IMR-90 (cell line): ENCODE measurements at regions not wholly inside any gene's neighbourhood (a gene's known extent, or its start where the extent isn't known, plus 50 kb on each side); places are given as distances from the start of the nearest gene placed in this dataset.
A peak's percentile ranks its signal among the peaks of the same experiment; 100 is the strongest.

ENCODE experiments used
- ATAC-seq: fragments of 200-7000 bp; cut with Tn5 transposase; 2 replicates; pipeline ENCODE4 v1.9.1; 2020; ENCODE audit warnings: low read depth, mild to moderate bottlenecking, moderate library complexity
- BruUV-seq: library from RNA; stranded (reverse); fragments of 400-500 nt; replicated peaks from 2 replicates; lab custom pipeline; 2021; lab: Mats Ljungman, UMichigan
- CTCF ChIA-PET: fragments of 300-600 bp; formaldehyde crosslinking; extraction: SDS; loops from one replicate; lab custom pipeline; 2021; ENCODE audit warnings: antibody characterized with exemption; lab: Yijun Ruan, JAX
- POLR2A ChIA-PET: fragments of 300-600 bp; sonication (Branson Sonifier 250); formaldehyde crosslinking; loops from one replicate; lab custom pipeline; 2022; ENCODE audit warnings: antibody characterized with exemption; ENCODE audit not compliant: unreplicated experiment; lab: Charles Lee
- DNase-seq: peaks from one replicate; pipeline ENCODE4 v3.0.0; 2013
- H2AFZ ChIP-seq: replicated peaks from 2 replicates; pipeline ENCODE3; 2013; ENCODE audit warnings: low read length, mild to moderate bottlenecking; ENCODE audit not compliant: poor library complexity
- H2AK5ac ChIP-seq: 2 replicates; pipeline ENCODE4 v1.6.1; 2013; ENCODE audit warnings: low read depth, low read length, inconsistent platforms
- H2AK9ac ChIP-seq: replicated peaks from 2 replicates; pipeline ENCODE3; 2013; ENCODE audit warnings: mild to moderate bottlenecking, low read depth, low read length, moderate library complexity; ENCODE audit not compliant: poor library complexity
- H2BK120ac ChIP-seq: 2 replicates; pipeline ENCODE4 v1.6.1; 2013; ENCODE audit warnings: low read depth, low read length, inconsistent platforms
- H2BK15ac ChIP-seq: 3 replicates; pipeline ENCODE4 v1.6.1; 2013; ENCODE audit warnings: low read depth, low read length, inconsistent platforms
- H2BK20ac ChIP-seq: 2 replicates; pipeline ENCODE4 v1.6.1; 2013; ENCODE audit warnings: low read depth, mild to moderate bottlenecking, inconsistent platforms, low read length, moderate library complexity
- H2BK5ac ChIP-seq: 2 replicates; pipeline ENCODE4 v1.6.1; 2013; ENCODE audit warnings: mild to moderate bottlenecking, low read depth, low read length, inconsistent platforms; ENCODE audit not compliant: poor library complexity, severe bottlenecking
- H3K14ac ChIP-seq: replicated peaks from 2 replicates; pipeline ENCODE4 v1.6.1; 2013; ENCODE audit warnings: low read depth, low read length, inconsistent platforms
- H3K18ac ChIP-seq: 2 replicates; pipeline ENCODE4 v1.6.1; 2013; ENCODE audit warnings: low read depth, low read length, control low read depth
- H3K23ac ChIP-seq: 2 replicates; pipeline ENCODE4 v1.6.1; 2013; ENCODE audit warnings: low read depth, low read length, inconsistent platforms
- H3K27ac ChIP-seq: 2 replicates; pipeline ENCODE4 v1.5.1; 2013; ENCODE audit warnings: mild to moderate bottlenecking, control low read depth, low read length; ENCODE audit not compliant: insufficient read depth
- H3K27me3 ChIP-seq: 2 replicates; pipeline ENCODE4 v1.6.1; 2013; ENCODE audit warnings: low read length; ENCODE audit not compliant: control insufficient read depth, insufficient read depth
- H3K36me3 ChIP-seq: 2 replicates; pipeline ENCODE4 v1.6.1; 2013; ENCODE audit warnings: low read length, mixed read lengths; ENCODE audit not compliant: control insufficient read depth, insufficient read depth
- H3K4ac ChIP-seq: 2 replicates; pipeline ENCODE4 v1.6.1; 2013; ENCODE audit warnings: low read depth, low read length, inconsistent platforms
- H3K4me1 ChIP-seq: 2 replicates; pipeline ENCODE4 v1.6.1; 2013; ENCODE audit warnings: low read length, mixed read lengths; ENCODE audit not compliant: control insufficient read depth, insufficient read depth
- H3K4me2 ChIP-seq: 2 replicates; pipeline ENCODE4 v1.6.1; 2013; ENCODE audit warnings: low read depth, mild to moderate bottlenecking, control low read depth, low read length, moderate library complexity
- H3K4me3 ChIP-seq: 2 replicates; pipeline ENCODE4 v1.5.1; 2013; ENCODE audit warnings: low read depth, mild to moderate bottlenecking, control low read depth, low read length, moderate library complexity; ENCODE audit not compliant: insufficient read depth
- H3K56ac ChIP-seq: 2 replicates; pipeline ENCODE4 v1.6.1; 2013; ENCODE audit warnings: low read length, inconsistent platforms; ENCODE audit not compliant: insufficient read depth; ENCODE audit errors: extremely low read depth
- H3K79me1 ChIP-seq, 2 experiments: 2 replicates each; pipeline ENCODE4 v1.6.1; 2013; ENCODE audit warnings: low read length in 2 of 2, inconsistent platforms in 1 of 2, low read depth in 1 of 2
- H3K9ac ChIP-seq: 2 replicates; pipeline ENCODE4 v1.6.1; 2013; ENCODE audit warnings: low read depth, low read length, control low read depth
- H3K9me1 ChIP-seq: 2 replicates; pipeline ENCODE4 v1.6.1; 2013; ENCODE audit warnings: low read length, inconsistent platforms; ENCODE audit not compliant: insufficient read depth
- H3K9me3 ChIP-seq: 2 replicates; pipeline ENCODE4 v1.6.1; 2013; ENCODE audit warnings: low read length; ENCODE audit not compliant: control insufficient read depth, insufficient read depth
- H4K20me1 ChIP-seq: 2 replicates; pipeline ENCODE4 v1.6.1; 2013; ENCODE audit warnings: low read length, inconsistent platforms; ENCODE audit not compliant: insufficient read depth
- H4K5ac ChIP-seq: 2 replicates; pipeline ENCODE4 v1.6.1; 2013; ENCODE audit warnings: mild to moderate bottlenecking, low read depth, low read length, control low read depth
- H4K8ac ChIP-seq, 2 experiments: 2 replicates each; pipeline ENCODE4 v1.6.1; 2013; ENCODE audit warnings: low read depth in 2 of 2, low read length in 2 of 2, control low read depth in 1 of 2, inconsistent platforms in 1 of 2
- H4K91ac ChIP-seq: 2 replicates; pipeline ENCODE4 v1.6.1; 2013; ENCODE audit warnings: low read depth, low read length, inconsistent platforms; ENCODE audit not compliant: insufficient read depth
- CHD1 ChIP-seq: IDR thresholded peaks from 2 replicates; pipeline ENCODE4 v1.6.1; 2012; ENCODE audit warnings: low read depth, low read length, improper control_type of control experiment
- FOS ChIP-seq: fragments of 150-350 bp; IDR thresholded peaks from 2 replicates; pipeline ENCODE4 v1.6.1; 2016; ENCODE audit warnings: low read depth, low read length
- NFE2L2 ChIP-seq: fragments of 150-350 bp; IDR thresholded peaks from 2 replicates; pipeline ENCODE4 v1.6.1; 2016; ENCODE audit warnings: low read depth, mild to moderate bottlenecking, low read length
- RAD21 ChIP-seq: IDR thresholded peaks from 2 replicates; pipeline ENCODE4 v1.6.1; 2012; ENCODE audit warnings: low read length, improper control_type of control experiment
- WGBS, 2 experiments: methylation state at CpG; one replicate each; pipeline versions ENCODE4 v1.1.5 to v1.1.7; 2013; ENCODE audit warnings: missing lambda C conversion rate in 2 of 2; ENCODE audit not compliant: insufficient read length in 1 of 2; ENCODE audit errors: extremely low coverage in 2 of 2; 5-methylcytosine and 5-hydroxymethylcytosine counted together
- dilution Hi-C: fragments of 300-500 bp; cut with HindIII; formaldehyde crosslinking; loops from one replicate; pipeline ENCODE4 v1.14.3; 2018; ENCODE audit warnings: low sequenced_read_pairs; ENCODE audit not compliant: unreplicated experiment
- in situ Hi-C: fragments of 300-500 bp; cut with MboI; formaldehyde crosslinking; loops from 3 replicates; pipeline ENCODE4 v1.14.3; 2019; ENCODE audit warnings: low sequenced_read_pairs, inconsistent platforms, mixed read lengths
- intact Hi-C: fragments of 100-400 bp; cut with micrococcal nuclease; formaldehyde crosslinking; loops from 2 replicates; pipeline ENCODE4 v1.10.0; 2022

- Histone ChIP-seq H3K4me2 (no peak overlapping the region), H3K14ac (no peak overlapping the region), H2BK120ac (no peak overlapping the region), H4K91ac (no peak overlapping the region), H4K20me1 (no peaks in the 10 kb centered on the region), H3K56ac (no peak overlapping the region), H3K79me1 (no peaks in the 10 kb centered on the region), H3K27me3 (no peaks in the 10 kb centered on the region), H3K27ac (no peak overlapping the region), H3K4me1 (peaks cover 2% of the 10 kb centered on the region), H3K9me3 (no peaks in the 10 kb centered on the region), H3K36me3 (no peaks in the 10 kb centered on the region), H2BK5ac (no peak overlapping the region), H2AK5ac (no peak overlapping the region), H2AFZ (no peak overlapping the region), H3K4ac (no peak overlapping the region), H2BK20ac (no peak overlapping the region), H3K4me3 (no peak overlapping the region), H3K23ac (no peak overlapping the region), H3K18ac (no peak overlapping the region), H3K9me1 (peaks cover 3% of the 10 kb centered on the region; the same call in 1 of the 2 replicates), H2AK9ac (no peak overlapping the region), H2BK15ac (no peak overlapping the region; the same call in 2 of the 3 replicates), H4K5ac (no peak overlapping the region), H4K8ac (no peak overlapping the region), H3K9ac (no peak overlapping the region)
- CTCF ChIA-PET: interaction anchor here (0.6 kb wide), 1 partner anchor 222 kb away, joined by 3 read pairs; no protein-coding TSS in a partner anchor
- WGBS, 2 experiments: 18% methylated on average over 2 of the region's 3 CpGs; no CpG with 5 or more reads in 1 of the 2 experiments
- POLR2A ChIA-PET: interaction anchor here (0.7 kb wide), 1 partner anchor 92 kb away, joined by 4 read pairs; no protein-coding TSS in a partner anchor
- intact Hi-C loops (no loop called here), in situ Hi-C loops (no loop called here), dilution Hi-C loops (no loop called here)
- BruUV-seq: no TSS peak
- ATAC-seq (peak; percentile 55), DNase-seq (peak; percentile 32)
- TF ChIP-seq RAD21 (no peak), CHD1 (no peak), NFE2L2 (peak; percentile 33; the same call in 1 of the 2 replicates), FOS (peak; percentile 51; the same call in 1 of the 2 replicates)
Measured at GRCh38 chrX:123807835-123808416, 51.9 kb upstream of the XIAP start.
